ENCODE measurements at regions not wholly inside any gene's neighbourhood (a gene's known extent, or its start where the extent isn't known, plus 50 kb on each side); places are given as distances from the start of the nearest gene placed in this dataset.

DNA sequence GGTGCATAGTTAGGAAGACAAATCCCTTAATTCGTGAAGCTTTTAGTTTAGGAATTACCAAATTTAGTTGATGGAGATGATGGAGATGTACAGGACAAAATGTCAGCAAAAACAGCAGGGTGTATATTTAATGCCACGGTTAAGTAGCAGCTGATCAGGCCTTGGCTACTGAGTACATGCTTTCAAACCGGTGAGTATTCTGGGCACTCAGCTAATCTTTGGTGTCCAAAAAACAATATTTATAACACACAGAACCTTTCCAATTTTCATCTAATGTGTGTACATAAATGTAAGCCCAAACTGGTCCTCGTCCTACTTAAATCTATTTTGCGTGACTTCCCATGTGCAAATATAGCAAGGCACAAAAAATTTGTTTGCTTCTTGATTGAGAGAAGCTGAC lies 703.4 kb upstream of the LINC00305 start:
- Histone ChIP-seq H4K20me1 (ENCODE audit: insufficient read depth) (no peaks in the 10 kb centered on the region), H3K4me3 (IDR thresholded peaks at IDR 0.05; ENCODE audit: insufficient read depth, low read depth, low read length) (no peak overlapping the region), H3K9ac (no peak overlapping the region), H3K27me3 (ENCODE audit: insufficient read depth, low read depth) (no peaks in the 10 kb centered on the region), H3K27ac (no peak overlapping the region), H2AFZ (ENCODE audit: low read depth) (no peak overlapping the region), H3K4me2 (no peak overlapping the region), H3K79me2 (ENCODE audit: insufficient read depth, low read depth) (no peaks in the 10 kb centered on the region), H3K4me1 (ENCODE audit: low read depth, poor library complexity, severe bottlenecking) (no peaks in the 10 kb centered on the region), H3K36me3 (ENCODE audit: insufficient read depth) (no peaks in the 10 kb centered on the region)
- TF ChIP-seq, protein P1, sequence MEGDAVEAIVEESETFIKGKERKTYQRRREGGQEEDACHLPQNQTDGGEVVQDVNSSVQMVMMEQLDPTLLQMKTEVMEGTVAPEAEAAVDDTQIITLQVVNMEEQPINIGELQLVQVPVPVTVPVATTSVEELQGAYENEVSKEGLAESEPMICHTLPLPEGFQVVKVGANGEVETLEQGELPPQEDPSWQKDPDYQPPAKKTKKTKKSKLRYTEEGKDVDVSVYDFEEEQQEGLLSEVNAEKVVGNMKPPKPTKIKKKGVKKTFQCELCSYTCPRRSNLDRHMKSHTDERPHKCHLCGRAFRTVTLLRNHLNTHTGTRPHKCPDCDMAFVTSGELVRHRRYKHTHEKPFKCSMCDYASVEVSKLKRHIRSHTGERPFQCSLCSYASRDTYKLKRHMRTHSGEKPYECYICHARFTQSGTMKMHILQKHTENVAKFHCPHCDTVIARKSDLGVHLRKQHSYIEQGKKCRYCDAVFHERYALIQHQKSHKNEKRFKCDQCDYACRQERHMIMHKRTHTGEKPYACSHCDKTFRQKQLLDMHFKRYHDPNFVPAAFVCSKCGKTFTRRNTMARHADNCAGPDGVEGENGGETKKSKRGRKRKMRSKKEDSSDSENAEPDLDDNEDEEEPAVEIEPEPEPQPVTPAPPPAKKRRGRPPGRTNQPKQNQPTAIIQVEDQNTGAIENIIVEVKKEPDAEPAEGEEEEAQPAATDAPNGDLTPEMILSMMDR (conservative IDR thresholded peaks at IDR 0.05; ENCODE audit: low read depth, low read length), result no peak

DNA sequence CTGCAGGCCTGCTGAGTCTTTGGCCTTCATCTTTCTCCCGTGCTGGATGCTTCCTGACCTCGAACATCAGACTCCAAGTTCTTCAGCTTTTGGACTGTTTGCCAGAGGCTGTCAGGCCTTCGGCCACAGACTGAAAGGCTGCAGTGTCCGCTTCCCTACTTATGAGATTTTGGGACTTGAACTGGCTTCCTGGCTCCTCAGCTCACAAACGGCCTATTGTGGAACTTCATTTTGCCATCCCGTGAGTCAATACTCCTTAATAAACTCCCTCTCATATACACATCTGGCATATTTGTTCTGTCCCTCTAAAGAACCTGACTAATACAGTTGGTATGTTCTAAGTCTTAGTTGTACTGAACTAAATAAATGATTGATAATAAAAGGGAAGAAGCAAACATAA lies 702.8 kb upstream of the LINC00305 start:
- H3K27ac ChIP-seq, result no peak overlapping the region

DNA sequence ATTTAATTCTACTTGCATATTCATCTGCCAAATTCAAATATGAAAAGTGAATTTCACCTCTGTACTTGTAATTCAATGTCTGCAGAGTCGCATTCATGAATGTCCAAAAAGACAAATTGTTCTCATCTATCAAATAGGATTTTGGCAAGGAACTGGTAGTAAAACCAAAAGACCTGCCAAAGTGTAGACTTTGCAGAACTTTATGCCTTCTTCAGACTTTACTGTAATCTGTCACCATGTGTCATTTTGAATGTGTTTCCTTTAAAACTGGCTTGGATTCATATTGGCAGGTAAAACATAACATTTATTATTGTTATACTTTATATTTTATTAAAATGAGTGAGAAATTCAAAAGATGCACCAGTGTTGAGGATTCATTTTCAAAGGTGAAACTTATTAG lies 701.9 kb upstream of the LINC00305 start:
- Histone ChIP-seq H3K9ac (no peak overlapping the region), H3K27me3 (ENCODE audit: insufficient read depth, low read depth) (no peaks in the 10 kb centered on the region), H2AFZ (ENCODE audit: low read depth) (no peak overlapping the region), H3K36me3 (ENCODE audit: insufficient read depth) (no peaks in the 10 kb centered on the region), H3K27ac (no peak overlapping the region), H3K4me2 (no peak overlapping the region), H4K20me1 (ENCODE audit: insufficient read depth) (no peaks in the 10 kb centered on the region), H3K4me3 (IDR thresholded peaks at IDR 0.05; ENCODE audit: insufficient read depth, low read depth, low read length) (no peak overlapping the region), H3K4me1 (ENCODE audit: low read depth, poor library complexity, severe bottlenecking) (no peaks in the 10 kb centered on the region), H3K79me2 (ENCODE audit: insufficient read depth, low read depth) (no peaks in the 10 kb centered on the region)
- TF ChIP-seq, protein P1 (conservative IDR thresholded peaks at IDR 0.05; ENCODE audit: low read depth, low read length), result no peak

More for the DNA sequence above, 702.8 kb upstream of the LINC00305 start:
- no peak overlapping the region for H3K4me3 ChIP-seq (IDR thresholded peaks at IDR 0.05; ENCODE audit: insufficient read depth, low read depth, low read length)
- TF ChIP-seq, protein P1 (conservative IDR thresholded peaks at IDR 0.05; ENCODE audit: low read depth, low read length), result no peak
- H3K79me2 ChIP-seq (ENCODE audit: insufficient read depth, low read depth), result no peaks in the 10 kb centered on the region
- H3K9ac ChIP-seq, result no peak overlapping the region
- H3K4me2 ChIP-seq, result no peak overlapping the region
- H3K27me3 ChIP-seq (ENCODE audit: insufficient read depth, low read depth), result no peaks in the 10 kb centered on the region
- no peak overlapping the region for H2AFZ ChIP-seq (ENCODE audit: low read depth)
- no peaks in the 10 kb centered on the region for H3K36me3 ChIP-seq (ENCODE audit: insufficient read depth)
- no peaks in the 10 kb centered on the region for H3K4me1 ChIP-seq (ENCODE audit: low read depth, poor library complexity, severe bottlenecking)
- no peaks in the 10 kb centered on the region for H4K20me1 ChIP-seq (ENCODE audit: insufficient read depth)

DNA sequence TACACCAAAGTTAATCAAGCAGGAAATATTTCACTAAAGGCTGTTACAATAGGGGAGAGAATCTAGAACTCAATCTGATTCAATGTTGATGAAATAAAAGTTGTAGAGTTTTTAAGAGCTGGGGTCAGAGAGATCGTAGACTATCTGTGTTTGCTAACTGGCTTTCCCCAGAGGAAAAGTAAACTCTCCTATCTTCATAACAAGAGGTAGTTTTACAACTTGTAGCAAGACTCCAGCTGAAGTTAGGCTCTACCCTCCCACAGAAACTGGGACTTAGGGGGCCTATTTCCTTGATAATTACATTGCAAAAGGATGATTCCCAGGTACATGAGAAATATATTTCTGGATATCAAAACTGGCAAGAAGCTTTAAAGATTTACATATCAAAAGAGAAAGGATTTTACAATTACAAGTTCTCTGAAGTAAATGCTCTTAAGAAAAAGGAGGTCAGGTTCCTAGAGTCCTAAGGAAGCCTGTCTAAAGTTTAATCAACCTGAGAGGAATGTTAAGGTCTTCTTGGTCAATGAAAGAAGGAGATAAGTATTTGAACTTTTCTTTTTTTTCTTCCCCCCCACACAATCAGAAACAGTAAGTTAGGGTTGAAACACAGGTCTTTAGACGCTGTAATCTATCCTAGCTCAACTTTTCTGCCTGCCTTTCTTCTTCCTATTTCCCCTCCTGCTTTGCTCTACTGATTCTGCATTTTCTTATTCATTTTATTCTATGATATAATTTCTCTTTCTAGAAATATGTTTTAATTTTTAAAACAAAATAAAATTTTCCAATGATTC lies 692.2 kb upstream of the LINC00305 start:
- H3K27ac ChIP-seq, result no peak overlapping the region
- H3K4me1 ChIP-seq (ENCODE audit: low read depth, poor library complexity, severe bottlenecking), result no peaks in the 10 kb centered on the region
- H3K36me3 ChIP-seq (ENCODE audit: insufficient read depth), result no peaks in the 10 kb centered on the region
- H2AFZ ChIP-seq (ENCODE audit: low read depth), result no peak overlapping the region
- no peaks in the 10 kb centered on the region for H3K27me3 ChIP-seq (ENCODE audit: insufficient read depth, low read depth)
- H3K9ac ChIP-seq, result no peak overlapping the region
- H4K20me1 ChIP-seq (ENCODE audit: insufficient read depth), result no peaks in the 10 kb centered on the region
- H3K4me3 ChIP-seq (IDR thresholded peaks at IDR 0.05; ENCODE audit: insufficient read depth, low read depth, low read length), result no peak overlapping the region
- H3K79me2 ChIP-seq (ENCODE audit: insufficient read depth, low read depth), result no peaks in the 10 kb centered on the region
- TF ChIP-seq, protein P1 (conservative IDR thresholded peaks at IDR 0.05; ENCODE audit: low read depth, low read length), result no peak
- H3K4me2 ChIP-seq, result no peak overlapping the region

Measured in KMS-11 (cell line).